Osteoblast (primary cell): ENCODE measurements at regions not wholly inside any gene's neighbourhood (a gene's known extent, or its start where the extent isn't known, plus 50 kb on each side); places are given as distances from the start of the nearest gene placed in this dataset.

ENCODE experiments used
- DNase-seq: peaks from one replicate; pipeline ENCODE4 v3.0.0; 2011; ENCODE audit warnings: low spot score, mixed read lengths; ENCODE audit not compliant: insufficient read length; ENCODE audit errors: missing footprints
- H2AFZ ChIP-seq: 2 replicates; pipeline ENCODE4 v1.6.0; 2011; ENCODE audit warnings: mild to moderate bottlenecking, low read length
- H3K27ac ChIP-seq: 2 replicates; pipeline ENCODE4 v1.5.1; 2011; ENCODE audit warnings: mild to moderate bottlenecking, low read depth, low read length, moderate library complexity
- H3K27me3 ChIP-seq: 2 replicates; pipeline ENCODE4 v1.6.0; 2012; ENCODE audit warnings: mild to moderate bottlenecking, control low read depth, inconsistent platforms, low read length, moderate library complexity; ENCODE audit not compliant: insufficient read depth
- H3K36me3 ChIP-seq: 2 replicates; pipeline ENCODE4 v1.5.1; 2011; ENCODE audit warnings: mild to moderate bottlenecking, low read length, control low read depth, moderate library complexity; ENCODE audit not compliant: insufficient read depth
- H3K4me1 ChIP-seq: 2 replicates; pipeline ENCODE4 v1.5.1; 2011; ENCODE audit warnings: mild to moderate bottlenecking, low read length, control low read depth, moderate library complexity; ENCODE audit not compliant: insufficient read depth
- H3K4me2 ChIP-seq: 2 replicates; pipeline ENCODE4 v1.6.0; 2011; ENCODE audit warnings: mild to moderate bottlenecking, low read length; ENCODE audit not compliant: insufficient read depth
- H3K4me3 ChIP-seq: fragments of 200-600 bp; sonication (generic); 3 replicates; pipeline ENCODE4 v1.5.1; 2012; ENCODE audit warnings: mild to moderate bottlenecking, low read length, inconsistent platforms; ENCODE audit not compliant: insufficient read depth
- H3K79me2 ChIP-seq: 2 replicates; pipeline ENCODE4 v1.6.0; 2012; ENCODE audit warnings: mild to moderate bottlenecking, low read length, control low read depth, inconsistent platforms; ENCODE audit not compliant: insufficient read depth
- H3K9me3 ChIP-seq: 2 replicates; pipeline ENCODE4 v1.5.1; 2011; ENCODE audit warnings: low read depth, low read length, control low read depth
- H4K20me1 ChIP-seq: 2 replicates; pipeline ENCODE4 v1.6.0; 2012; ENCODE audit warnings: mild to moderate bottlenecking, low read length, control low read depth; ENCODE audit not compliant: insufficient read depth
- TF ChIP-seq, protein P1 (sequence below): IDR thresholded peaks from 2 replicates; pipeline ENCODE4 v1.5.1; 2011; ENCODE audit warnings: mild to moderate bottlenecking, low read depth, low read length, moderate library complexity; ENCODE audit errors: extremely low read depth

DNA sequence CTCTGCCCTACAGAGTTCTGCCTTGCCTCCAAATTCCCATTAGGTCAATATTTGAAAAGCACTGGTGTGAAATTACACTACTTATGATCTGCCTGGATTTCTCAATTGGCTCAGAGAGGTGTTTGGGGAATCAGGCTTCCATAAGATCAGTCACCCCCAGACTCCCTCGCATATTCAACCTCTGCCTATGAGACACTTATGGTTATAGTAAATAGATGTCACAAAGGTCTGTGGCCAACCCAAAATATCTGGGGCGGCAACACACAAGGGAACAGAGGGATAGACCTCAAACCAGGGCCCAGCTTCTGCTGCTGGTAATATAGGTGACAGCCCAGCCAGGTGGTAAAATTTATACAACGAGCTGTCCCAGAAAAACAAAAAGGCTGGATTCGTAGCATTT lies 376.7 kb upstream of the ZMIZ1 start:
- Histone ChIP-seq H2AFZ (no peak overlapping the region), H3K36me3 (no peaks in the 10 kb centered on the region), H3K9me3 (no peaks in the 10 kb centered on the region), H3K79me2 (no peaks in the 10 kb centered on the region), H3K27me3 (peaks cover 36% of the 10 kb centered on the region), H3K27ac (no peak overlapping the region), H4K20me1 (no peaks in the 10 kb centered on the region), H3K4me2 (no peak overlapping the region), H3K4me1 (no peaks in the 10 kb centered on the region), H3K4me3 (no peak overlapping the region)
- DNase-seq: no peak
- TF ChIP-seq, protein P1, sequence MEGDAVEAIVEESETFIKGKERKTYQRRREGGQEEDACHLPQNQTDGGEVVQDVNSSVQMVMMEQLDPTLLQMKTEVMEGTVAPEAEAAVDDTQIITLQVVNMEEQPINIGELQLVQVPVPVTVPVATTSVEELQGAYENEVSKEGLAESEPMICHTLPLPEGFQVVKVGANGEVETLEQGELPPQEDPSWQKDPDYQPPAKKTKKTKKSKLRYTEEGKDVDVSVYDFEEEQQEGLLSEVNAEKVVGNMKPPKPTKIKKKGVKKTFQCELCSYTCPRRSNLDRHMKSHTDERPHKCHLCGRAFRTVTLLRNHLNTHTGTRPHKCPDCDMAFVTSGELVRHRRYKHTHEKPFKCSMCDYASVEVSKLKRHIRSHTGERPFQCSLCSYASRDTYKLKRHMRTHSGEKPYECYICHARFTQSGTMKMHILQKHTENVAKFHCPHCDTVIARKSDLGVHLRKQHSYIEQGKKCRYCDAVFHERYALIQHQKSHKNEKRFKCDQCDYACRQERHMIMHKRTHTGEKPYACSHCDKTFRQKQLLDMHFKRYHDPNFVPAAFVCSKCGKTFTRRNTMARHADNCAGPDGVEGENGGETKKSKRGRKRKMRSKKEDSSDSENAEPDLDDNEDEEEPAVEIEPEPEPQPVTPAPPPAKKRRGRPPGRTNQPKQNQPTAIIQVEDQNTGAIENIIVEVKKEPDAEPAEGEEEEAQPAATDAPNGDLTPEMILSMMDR: no peak

DNA sequence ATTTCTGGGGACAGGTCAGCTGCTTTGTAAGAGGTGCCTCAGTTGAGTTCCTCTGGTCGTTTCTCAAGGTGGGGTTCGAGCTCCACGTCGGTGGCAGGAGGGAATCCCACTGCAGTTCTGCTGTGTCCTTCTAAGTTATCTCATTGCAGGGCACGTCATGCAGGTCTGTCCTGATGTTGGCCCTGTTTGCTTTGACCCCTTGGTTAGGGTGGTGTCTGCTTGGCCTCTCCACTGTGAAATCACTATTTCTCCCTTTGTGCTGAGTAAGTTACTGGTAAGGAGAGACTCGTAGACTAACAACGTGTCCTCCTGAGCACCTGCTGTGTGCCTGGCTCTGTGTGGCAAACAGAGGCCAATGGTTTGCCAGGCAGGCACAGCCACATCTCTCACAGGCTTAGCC lies 372.9 kb upstream of the ZMIZ1 start:
- H4K20me1 ChIP-seq: no peaks in the 10 kb centered on the region
- no peak overlapping the region for H3K4me3 ChIP-seq
- H3K27ac ChIP-seq: no peak overlapping the region
- DNase-seq: no peak
- no peaks in the 10 kb centered on the region for H3K9me3 ChIP-seq
- H3K36me3 ChIP-seq: no peaks in the 10 kb centered on the region
- H3K27me3 ChIP-seq: peaks cover 27% of the 10 kb centered on the region
- H3K79me2 ChIP-seq: no peaks in the 10 kb centered on the region
- H3K4me2 ChIP-seq: no peak overlapping the region
- no peaks in the 10 kb centered on the region for H3K4me1 ChIP-seq
- TF ChIP-seq, protein P1: no peak
- no peak overlapping the region for H2AFZ ChIP-seq

DNA sequence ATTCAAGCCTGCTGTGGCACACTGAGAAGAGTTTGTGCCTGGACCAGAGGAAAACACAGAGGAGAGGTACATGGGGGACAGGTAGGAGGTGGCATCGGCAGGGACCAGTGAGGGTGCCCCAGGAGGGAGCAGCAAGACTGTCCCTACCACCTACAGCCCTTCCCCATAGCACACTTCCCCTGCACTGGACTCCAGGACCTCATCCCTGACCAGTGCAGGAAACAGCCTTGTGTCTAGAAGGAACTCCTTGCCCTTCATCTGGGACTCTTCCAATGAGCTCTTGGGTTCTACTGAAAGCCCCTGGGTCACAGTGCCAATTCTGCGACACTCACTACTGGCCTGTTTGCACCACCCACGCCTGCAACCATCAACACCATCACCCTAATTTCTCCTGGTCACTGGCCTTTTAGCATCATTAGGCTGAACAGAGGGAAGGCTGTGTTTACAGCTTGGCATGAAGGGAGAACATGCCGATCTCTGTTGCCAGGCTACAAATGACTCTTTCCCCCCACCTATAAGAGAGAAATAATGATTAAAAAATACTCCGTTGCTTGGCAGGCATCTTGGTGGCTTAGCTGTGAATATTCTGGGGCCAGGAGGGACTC lies 371.9 kb upstream of the ZMIZ1 start:
- Histone ChIP-seq H3K9me3 (no peaks in the 10 kb centered on the region), H3K4me1 (no peaks in the 10 kb centered on the region), H3K4me2 (no peak overlapping the region), H3K27me3 (peaks cover 27% of the 10 kb centered on the region), H3K4me3 (no peak overlapping the region), H4K20me1 (no peaks in the 10 kb centered on the region), H3K36me3 (no peaks in the 10 kb centered on the region), H2AFZ (no peak overlapping the region), H3K27ac (no peak overlapping the region), H3K79me2 (no peaks in the 10 kb centered on the region)
- no peak for DNase-seq
- TF ChIP-seq, protein P1: no peak

DNA sequence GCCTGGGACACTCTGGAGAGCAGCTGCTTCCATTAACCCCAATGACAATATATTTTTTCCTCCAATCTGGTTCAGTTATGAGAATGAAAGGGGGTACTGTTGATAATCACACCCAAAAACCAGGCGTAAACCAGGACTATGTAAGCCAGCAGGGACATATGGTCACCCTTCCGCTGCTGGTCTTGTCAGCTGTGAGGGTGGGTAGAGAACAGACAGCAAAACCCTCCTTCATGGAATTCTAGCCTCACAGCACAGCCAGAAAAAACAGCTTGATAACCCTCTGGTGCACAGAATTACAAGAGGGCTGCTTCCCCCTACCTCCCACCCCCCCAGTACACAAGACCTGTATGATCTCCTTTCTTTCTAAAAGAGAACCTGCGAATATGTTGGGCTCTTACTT lies 368.8 kb upstream of the ZMIZ1 start:
- H3K27me3 ChIP-seq: peaks cover 17% of the 10 kb centered on the region
- no peak for DNase-seq
- H3K79me2 ChIP-seq: no peaks in the 10 kb centered on the region
- no peaks in the 10 kb centered on the region for H4K20me1 ChIP-seq
- no peaks in the 10 kb centered on the region for H3K4me1 ChIP-seq
- TF ChIP-seq, protein P1: no peak
- H3K36me3 ChIP-seq: no peaks in the 10 kb centered on the region
- no peak overlapping the region for H3K27ac ChIP-seq
- H3K4me2 ChIP-seq: no peak overlapping the region
- no peaks in the 10 kb centered on the region for H3K9me3 ChIP-seq
- no peak overlapping the region for H2AFZ ChIP-seq
- H3K4me3 ChIP-seq: no peak overlapping the region
